Loucy (cell line): ENCODE measurements at regions not wholly inside any gene's neighbourhood (a gene's known extent, or its start where the extent isn't known, plus 50 kb on each side); places are given as distances from the start of the nearest gene placed in this dataset.

Experiments
- CTCF ChIP-seq: fragments of 200-600 bp; sonication (generic); conservative IDR thresholded peaks from 2 replicates; pipeline ENCODE4 v1.5.1; 2014; ENCODE audit warnings: mild to moderate bottlenecking, antibody characterized with exemption, low read length
- EZH2phosphoT487 ChIP-seq: fragments of 200-600 bp; IDR thresholded peaks from 2 replicates; pipeline ENCODE4 v1.6.1; 2018; ENCODE audit warnings: antibody characterized with exemption, mild to moderate bottlenecking, moderate library complexity, borderline replicate concordance

- TF ChIP-seq CTCF (no peak), EZH2phosphoT487 (no peak)
Observed at GRCh38 chr12:131593406-131593805, 117.5 kb upstream of the SFSWAP start.
